ENCODE measurements at regions not wholly inside any gene's neighbourhood (a gene's known extent, or its start where the extent isn't known, plus 50 kb on each side); places are given as distances from the start of the nearest gene placed in this dataset.

- DNase-seq = no peak
These were observed 518.1 kb downstream of the FSCB start for GRCh38 chr14:43988989-43989388.

GRCh38 chr14:43983721-43984120 is 523.4 kb downstream of the FSCB start:
- DNase-seq = no peak

GRCh38 chr14:43981135-43981768 is 525.8 kb downstream of the FSCB start:
- no peak for DNase-seq

GRCh38 chr14:43956741-43957140 is 550.3 kb downstream of the FSCB start:
- DNase-seq = no peak

GRCh38 chr14:43949400-43949799 is 557.7 kb downstream of the FSCB start:
- DNase-seq = no peak

GRCh38 chr14:43939836-43940235 is 567.2 kb downstream of the FSCB start:
- no peak for DNase-seq

GRCh38 chr14:43938588-43939281 is 568.3 kb downstream of the FSCB start:
- DNase-seq = no peak

- DNase-seq = no peak
These were observed 570.1 kb downstream of the FSCB start for GRCh38 chr14:43937001-43937400.

GRCh38 chr14:43934102-43934501 is 573.0 kb downstream of the FSCB start:
- no peak for DNase-seq

- no peak for DNase-seq
These were observed 592.9 kb downstream of the FSCB start for GRCh38 chr14:43914041-43914693.

GRCh38 chr14:43903209-43903608 is 603.9 kb downstream of the FSCB start:
- DNase-seq = no peak

- DNase-seq = no peak
These were observed 605.0 kb downstream of the FSCB start for GRCh38 chr14:43901911-43902673.

- no peak for DNase-seq
These were observed 606.9 kb downstream of the FSCB start for GRCh38 chr14:43900173-43900655.

- DNase-seq = no peak
These were observed 608.4 kb downstream of the FSCB start for GRCh38 chr14:43898687-43899086.

GRCh38 chr14:43896044-43896443 is 611.0 kb downstream of the FSCB start:
- DNase-seq = no peak

- DNase-seq = no peak
These were observed 612.5 kb downstream of the FSCB start for GRCh38 chr14:43894534-43894933.

GRCh38 chr14:43887523-43887922 is 619.6 kb downstream of the FSCB start:
- DNase-seq = no peak

- DNase-seq = peak; percentile 27
These were observed 629.6 kb downstream of the FSCB start for GRCh38 chr14:43877351-43877960.

- no peak for DNase-seq
These were observed 634.1 kb downstream of the FSCB start for GRCh38 chr14:43872752-43873655.

- DNase-seq = no peak
These were observed 634.9 kb downstream of the FSCB start for GRCh38 chr14:43872222-43872621.

- DNase-seq = no peak
These were observed 648.1 kb downstream of the FSCB start for GRCh38 chr14:43858981-43859380.
